OCI-LY7 (cell line): ENCODE measurements at regions not wholly inside any gene's neighbourhood (a gene's known extent, or its start where the extent isn't known, plus 50 kb on each side); places are given as distances from the start of the nearest gene placed in this dataset.

Experiments used
- BruUV-seq: library from RNA; stranded (reverse); fragments of 400-500 nt; replicated peaks from 2 replicates; lab custom pipeline; 2021; lab: Mats Ljungman, UMichigan
- CTCF ChIA-PET: fragments of 300-600 bp; sonication (Branson Sonifier 250); formaldehyde crosslinking; loops from one replicate; lab custom pipeline; 2022; ENCODE audit warnings: antibody characterized with exemption; ENCODE audit not compliant: unreplicated experiment; lab: Charles Lee
- POLR2A ChIA-PET: fragments of 300-600 bp; sonication (Branson Sonifier 250); formaldehyde crosslinking; loops from one replicate; lab custom pipeline; 2022; ENCODE audit warnings: antibody characterized with exemption; lab: Charles Lee
- DNase-seq: peaks from one replicate; pipeline ENCODE4 v3.0.0-alpha.2; 2015; ENCODE audit warnings: low spot score
- H2AFZ ChIP-seq: fragments of 200-600 bp; sonication (generic), shearing (Covaris generic); 2 replicates; pipeline ENCODE4 v1.6.1; 2014; ENCODE audit warnings: mild to moderate bottlenecking, antibody characterized with exemption, low read length, moderate library complexity
- H3K27ac ChIP-seq: fragments of 200-600 bp; sonication (generic); 2 replicates; pipeline ENCODE4 v1.5.1; 2014; ENCODE audit warnings: mixed run types, low read depth, mild to moderate bottlenecking, moderate library complexity, low read length, inconsistent platforms; ENCODE audit not compliant: poor library complexity, severe bottlenecking
- H3K36me3 ChIP-seq: fragments of 200-600 bp; sonication (generic); 2 replicates; pipeline ENCODE4 v1.6.1; 2014; ENCODE audit warnings: mild to moderate bottlenecking, antibody characterized with exemption, low read length, moderate library complexity, mixed read lengths; ENCODE audit not compliant: insufficient read depth
- H3K4me1 ChIP-seq: fragments of 200-600 bp; sonication (generic); 2 replicates; pipeline ENCODE4 v1.5.1; 2014; ENCODE audit warnings: mild to moderate bottlenecking, low read length; ENCODE audit not compliant: insufficient read depth, poor library complexity, severe bottlenecking
- H3K4me2 ChIP-seq: fragments of 200-600 bp; sonication (generic); 2 replicates; pipeline ENCODE4 v1.6.1; 2014; ENCODE audit warnings: mild to moderate bottlenecking, low read length
- H3K4me3 ChIP-seq: fragments of 200-600 bp; sonication (generic); 2 replicates; pipeline ENCODE4 v1.5.1; 2014; ENCODE audit warnings: mild to moderate bottlenecking, low read depth, low read length; ENCODE audit not compliant: poor library complexity, severe bottlenecking
- H3K79me2 ChIP-seq: fragments of 200-600 bp; sonication (generic); 2 replicates; pipeline ENCODE4 v1.6.1; 2016; ENCODE audit warnings: low read depth, mild to moderate bottlenecking, low read length, moderate library complexity, mixed read lengths; ENCODE audit not compliant: insufficient read depth
- H3K9me2 ChIP-seq: fragments of 200-600 bp; sonication (generic); 2 replicates; pipeline ENCODE4 v1.6.1; 2016; ENCODE audit warnings: mild to moderate bottlenecking, low read length, mixed read lengths; ENCODE audit not compliant: insufficient read depth
- H3K9me3 ChIP-seq: fragments of 200-600 bp; sonication (generic); 2 replicates; pipeline ENCODE4 v1.6.1; 2014; ENCODE audit warnings: mild to moderate bottlenecking, mixed run types, low read length, mixed read lengths
- H4K20me1 ChIP-seq: fragments of 200-600 bp; sonication (generic); 2 replicates; pipeline ENCODE4 v1.6.1; 2014; ENCODE audit warnings: mild to moderate bottlenecking, antibody characterized with exemption, low read length, moderate library complexity, mixed read lengths; ENCODE audit not compliant: insufficient read depth
- CTCF ChIP-seq: fragments of 200-600 bp; sonication (generic); conservative IDR thresholded peaks from 2 replicates; pipeline ENCODE4 v1.5.1; 2014; ENCODE audit warnings: mild to moderate bottlenecking, antibody characterized with exemption, low read length, moderate library complexity, mixed read lengths
- EZH2phosphoT487 ChIP-seq: fragments of 200-600 bp; sonication (generic); IDR thresholded peaks from 2 replicates; pipeline ENCODE4 v1.6.1; 2018; ENCODE audit warnings: low read depth, borderline replicate concordance, mild to moderate bottlenecking, mixed run types, antibody characterized with exemption, low read length, moderate library complexity, mixed read lengths
- intact Hi-C: fragments of 100-400 bp; cut with micrococcal nuclease; formaldehyde crosslinking; loops from one replicate; pipeline ENCODE4 v1.10.0; 2022; ENCODE audit not compliant: unreplicated experiment

GRCh38 chr7:67724435-67724834 lies 727.8 kb downstream of the TYW1 start:
- H3K4me3 ChIP-seq = no peak overlapping the region
- H3K36me3 ChIP-seq = no peaks in the 10 kb centered on the region
- no peaks in the 10 kb centered on the region for H3K9me2 ChIP-seq
- ChIA-PET POLR2A (interaction anchor here (0.6 kb wide), 1 partner anchor 1023 kb away, joined by 3 read pairs; no protein-coding TSS in a partner anchor), CTCF (interaction anchor here (0.5 kb wide), 1 partner anchor 1344 kb away, joined by 3 read pairs; no protein-coding TSS in a partner anchor)
- intact Hi-C loops = no loop called here
- H2AFZ ChIP-seq = no peak overlapping the region
- H3K79me2 ChIP-seq = no peaks in the 10 kb centered on the region
- H3K4me2 ChIP-seq = no peak overlapping the region
- H3K9me3 ChIP-seq = no peaks in the 10 kb centered on the region
- no peaks in the 10 kb centered on the region for H3K4me1 ChIP-seq
- no peak for DNase-seq
- TF ChIP-seq EZH2phosphoT487 (no peak), CTCF (no peak)
- H3K27ac ChIP-seq = no peak overlapping the region
- H4K20me1 ChIP-seq = no peaks in the 10 kb centered on the region
- no TSS peak for BruUV-seq

- no peak overlapping the region for H3K27ac ChIP-seq
- no peaks in the 10 kb centered on the region for H3K9me2 ChIP-seq
- ChIA-PET CTCF (interaction anchor here (0.5 kb wide), 1 partner anchor 1343 kb away, joined by 3 read pairs; no protein-coding TSS in a partner anchor), POLR2A (interaction anchor here (0.5 kb wide), 1 partner anchor 23 kb away, joined by 4 read pairs; no protein-coding TSS in a partner anchor)
- no peak for DNase-seq
- BruUV-seq = no TSS peak
- TF ChIP-seq EZH2phosphoT487 (no peak), CTCF (no peak)
- no peaks in the 10 kb centered on the region for H3K9me3 ChIP-seq
- H3K4me2 ChIP-seq = no peak overlapping the region
- no peak overlapping the region for H2AFZ ChIP-seq
- H3K4me3 ChIP-seq = no peak overlapping the region
- intact Hi-C loops = no loop called here
- H3K79me2 ChIP-seq = no peaks in the 10 kb centered on the region
- H3K36me3 ChIP-seq = no peaks in the 10 kb centered on the region
- no peaks in the 10 kb centered on the region for H3K4me1 ChIP-seq
- H4K20me1 ChIP-seq = no peaks in the 10 kb centered on the region
Observed at GRCh38 chr7:67724955-67725354, 728.3 kb downstream of the TYW1 start.

GRCh38 chr7:67725423-67725822 lies 728.8 kb downstream of the TYW1 start:
- ChIA-PET POLR2A (interaction anchor here (0.5 kb wide), 1 partner anchor 24 kb away, joined by 4 read pairs; no protein-coding TSS in a partner anchor), CTCF (no interaction called here)
- BruUV-seq = no TSS peak
- Histone ChIP-seq H3K9me2 (no peaks in the 10 kb centered on the region), H3K4me2 (no peak overlapping the region), H3K4me3 (no peak overlapping the region), H3K27ac (no peak overlapping the region), H2AFZ (no peak overlapping the region), H3K4me1 (no peaks in the 10 kb centered on the region), H4K20me1 (no peaks in the 10 kb centered on the region), H3K9me3 (no peaks in the 10 kb centered on the region), H3K36me3 (no peaks in the 10 kb centered on the region), H3K79me2 (no peaks in the 10 kb centered on the region)
- intact Hi-C loops = no loop called here
- TF ChIP-seq CTCF (no peak), EZH2phosphoT487 (no peak)
- DNase-seq = no peak
